K562 (cell line): ENCODE measurements at regions not wholly inside any gene's neighbourhood (a gene's known extent, or its start where the extent isn't known, plus 50 kb on each side); places are given as distances from the start of the nearest gene placed in this dataset.
A peak's percentile ranks its signal among the peaks of the same experiment; 100 is the strongest.

ENCODE experiments used
- ATF7 ChIP-seq: fragments of 450-650 bp; IDR thresholded peaks from 2 replicates; pipeline ENCODE4 v1.7.1; 2014; ENCODE audit warnings: mild to moderate bottlenecking, moderate library complexity
- CHD7 ChIP-seq: fragments of 200-600 bp; sonication (generic); IDR thresholded peaks from one replicate; pipeline ENCODE4 v1.6.1; 2012; ENCODE audit warnings: mild to moderate bottlenecking, low read depth, low read length, inconsistent platforms
- HDAC3 ChIP-seq: fragments of 450-650 bp; IDR thresholded peaks from 2 replicates; pipeline ENCODE4 v1.6.1; 2018; ENCODE audit warnings: borderline replicate concordance, mild to moderate bottlenecking, moderate library complexity; ENCODE audit not compliant: partially characterized antibody
- HMG20A ChIP-seq: fragments of 450-650 bp; formaldehyde crosslinking; conservative IDR thresholded peaks from 2 replicates; pipeline ENCODE4 v1.4.0; 2020; ENCODE audit warnings: mild to moderate bottlenecking, mixed read lengths
- PBX2 ChIP-seq, 2 experiments: IDR thresholded peaks in 1 of 2; conservative IDR thresholded peaks in 1 of 2; 2 replicates each; pipeline ENCODE4 v1.6.1; 2016; ENCODE audit warnings: low read depth in 2 of 2, mild to moderate bottlenecking in 1 of 2, missing compliant biosample characterization in 1 of 2, missing genetic modification characterization in 1 of 2, moderate library complexity in 1 of 2
- TOE1 ChIP-seq, 2 experiments: fragments of 450-650 bp in 1 of 2; sonication (generic) in 1 of 2; formaldehyde crosslinking in 1 of 2; IDR thresholded peaks; 2 replicates each; pipeline versions ENCODE4 v1.7.1 to v1.8.0; 2016 to 2022; ENCODE audit warnings: borderline replicate concordance in 2 of 2, mild to moderate bottlenecking in 2 of 2, antibody characterized with exemption in 1 of 2, inconsistent platforms in 1 of 2, low read depth in 1 of 2, missing genetic modification reagents in 1 of 2, moderate library complexity in 1 of 2
- ZC3H8 ChIP-seq: fragments of 450-650 bp; IDR thresholded peaks from 2 replicates; pipeline ENCODE4 v1.6.1; 2017
- ZNF165 ChIP-seq: fragments of 250-450 bp; sonication (Bioruptor Pico); IDR thresholded peaks from 2 replicates; pipeline ENCODE4 v1.4.0; 2020; ENCODE audit warnings: borderline replicate concordance
- ZSCAN32 ChIP-seq: fragments of 450-650 bp; formaldehyde crosslinking; IDR thresholded peaks from 2 replicates; pipeline ENCODE4 v1.4.0; 2020; ENCODE audit warnings: mild to moderate bottlenecking, moderate library complexity
- TF ChIP-seq, protein P1 (sequence below), 2 experiments: fragments of 450-650 bp; IDR thresholded peaks; 2 replicates each; pipeline ENCODE4 v1.6.1; 2016

GRCh38 chr2:42117923-42118753 lies 51.0 kb upstream of the EML4 start (continued):
- TF ChIP-seq CHD7 = no peak
- TF ChIP-seq ZSCAN32 = peak; percentile 62; the same call in 1 of the 2 replicates
- peak; percentile 27; the same call in 1 of the 2 replicates for TF ChIP-seq PBX2 (CRISPR knock-in tag; IDR thresholded peaks at IDR 0.05; ENCODE audit: low read depth)
- TF ChIP-seq PBX2 (tag; conservative IDR thresholded peaks at IDR 0.05; ENCODE audit: low read depth) = peak; percentile 96
- no peak for TF ChIP-seq HMG20A
- no peak for TF ChIP-seq TOE1 (IDR thresholded peaks at IDR 0.05; ENCODE audit: borderline replicate concordance)
- no peak for TF ChIP-seq TOE1 (CRISPR knock-in tag; IDR thresholded peaks at IDR 0.05; ENCODE audit: borderline replicate concordance, low read depth)
- no peak for TF ChIP-seq HDAC3
- TF ChIP-seq, protein P1, sequence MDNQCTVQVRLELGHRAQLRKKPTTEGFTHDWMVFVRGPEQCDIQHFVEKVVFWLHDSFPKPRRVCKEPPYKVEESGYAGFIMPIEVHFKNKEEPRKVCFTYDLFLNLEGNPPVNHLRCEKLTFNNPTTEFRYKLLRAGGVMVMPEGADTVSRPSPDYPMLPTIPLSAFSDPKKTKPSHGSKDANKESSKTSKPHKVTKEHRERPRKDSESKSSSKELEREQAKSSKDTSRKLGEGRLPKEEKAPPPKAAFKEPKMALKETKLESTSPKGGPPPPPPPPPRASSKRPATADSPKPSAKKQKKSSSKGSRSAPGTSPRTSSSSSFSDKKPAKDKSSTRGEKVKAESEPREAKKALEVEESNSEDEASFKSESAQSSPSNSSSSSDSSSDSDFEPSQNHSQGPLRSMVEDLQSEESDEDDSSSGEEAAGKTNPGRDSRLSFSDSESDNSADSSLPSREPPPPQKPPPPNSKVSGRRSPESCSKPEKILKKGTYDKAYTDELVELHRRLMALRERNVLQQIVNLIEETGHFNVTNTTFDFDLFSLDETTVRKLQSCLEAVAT (IDR thresholded peaks at IDR 0.05) = no peak
- no peak for TF ChIP-seq ATF7
- TF ChIP-seq ZC3H8 = no peak
- TF ChIP-seq ZNF165 (CRISPR knock-in tag) = no peak
